Stimulated activated CD4-positive, alpha-beta T cell treated with anti-CD3 and anti-CD28 coated beads, Interleukin-4, amount 100 ng/mL, for 24 hours (primary cell): ENCODE measurements at regions not wholly inside any gene's neighbourhood (a gene's known extent, or its start where the extent isn't known, plus 50 kb on each side); places are given as distances from the start of the nearest gene placed in this dataset.
"Not testable (repeated sequence)": the region's sequence is repeated elsewhere in the genome, so short reads cannot be mapped to it uniquely, and the experiment has no call there.

Experiments
- DNase-seq: peaks from one replicate; pipeline ENCODE4 v3.0.0-alpha.2; 2020

DNA sequence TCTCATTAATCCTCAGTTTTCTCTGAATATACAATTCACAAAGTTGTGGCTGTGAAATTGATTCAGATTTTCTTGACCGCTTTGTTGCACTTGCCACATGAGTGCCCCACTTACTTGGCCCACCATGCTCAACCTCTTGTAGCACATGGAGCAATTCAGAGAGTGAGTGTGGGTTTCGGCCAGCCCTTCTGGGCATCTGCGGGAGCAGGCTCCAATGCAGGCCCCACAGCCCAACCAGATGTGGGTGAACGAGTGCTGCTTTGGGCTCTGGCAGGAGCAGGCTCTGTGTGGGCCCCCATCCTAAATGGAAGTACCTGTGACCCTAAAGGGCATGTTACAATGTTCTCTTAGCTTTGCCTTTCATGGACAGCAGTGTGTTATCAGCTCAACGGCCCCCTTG lies 2338.6 kb downstream of the LRRC4C start:
- DNase-seq: no peak

DNA sequence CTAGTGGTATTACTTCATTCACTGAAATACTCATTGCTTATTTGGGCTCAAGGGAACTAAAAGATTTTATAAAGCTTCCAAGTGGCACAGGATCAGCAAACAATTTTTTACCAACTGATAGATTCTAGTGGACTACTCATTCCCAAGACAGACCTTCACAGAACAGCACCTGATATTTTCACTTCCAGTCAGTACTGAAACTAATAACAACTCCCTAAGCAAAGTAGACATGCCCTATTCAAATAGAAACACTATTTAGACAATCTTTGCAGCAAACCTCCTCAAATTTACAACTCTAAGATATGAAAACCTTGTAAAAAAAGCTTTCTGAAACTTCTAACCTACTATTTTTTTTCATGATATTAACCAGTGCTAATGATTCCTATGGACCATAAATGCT lies 2345.8 kb downstream of the LRRC4C start:
- no peak for DNase-seq

DNA sequence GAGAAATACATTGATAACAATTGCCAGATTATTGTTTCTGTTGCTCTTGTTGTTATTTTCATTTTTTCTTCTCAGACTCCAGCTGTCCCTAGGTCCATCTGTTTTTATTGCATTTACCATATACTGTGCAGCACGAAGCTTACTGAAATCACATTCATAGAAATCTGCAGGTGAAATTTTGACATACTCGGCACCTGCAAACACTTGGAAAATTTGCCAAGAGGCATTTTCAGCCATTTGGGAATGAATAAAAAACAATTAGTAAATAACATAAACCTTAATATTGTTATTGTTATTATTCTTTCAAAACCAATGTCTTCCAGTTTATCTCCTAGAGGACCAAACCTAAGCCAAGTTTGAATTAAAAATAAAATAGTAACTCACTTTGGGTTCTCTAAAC lies 2357.2 kb downstream of the LRRC4C start:
- DNase-seq: no peak

DNA sequence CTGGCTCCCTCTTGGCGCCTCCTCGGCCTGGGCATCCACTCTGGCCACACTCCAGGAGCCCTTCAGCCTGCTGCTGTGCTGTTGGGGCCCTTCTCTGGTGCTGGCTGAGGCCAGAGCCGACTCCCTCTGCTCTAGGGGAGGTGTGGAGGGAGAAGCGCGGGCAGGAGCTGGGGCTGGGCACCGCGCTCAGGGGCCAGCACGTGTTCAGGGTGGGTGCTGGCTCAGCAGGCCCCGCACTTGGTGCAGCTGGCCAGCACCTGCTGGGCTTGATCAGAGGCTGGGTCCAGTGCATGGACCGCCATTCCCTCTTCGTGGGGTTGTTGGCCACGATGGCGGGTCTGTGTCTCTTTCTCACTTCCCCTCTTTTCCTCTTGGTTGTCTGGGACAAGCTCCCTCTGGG lies 2381.0 kb downstream of the LRRC4C start:
- DNase-seq: no peak

DNA sequence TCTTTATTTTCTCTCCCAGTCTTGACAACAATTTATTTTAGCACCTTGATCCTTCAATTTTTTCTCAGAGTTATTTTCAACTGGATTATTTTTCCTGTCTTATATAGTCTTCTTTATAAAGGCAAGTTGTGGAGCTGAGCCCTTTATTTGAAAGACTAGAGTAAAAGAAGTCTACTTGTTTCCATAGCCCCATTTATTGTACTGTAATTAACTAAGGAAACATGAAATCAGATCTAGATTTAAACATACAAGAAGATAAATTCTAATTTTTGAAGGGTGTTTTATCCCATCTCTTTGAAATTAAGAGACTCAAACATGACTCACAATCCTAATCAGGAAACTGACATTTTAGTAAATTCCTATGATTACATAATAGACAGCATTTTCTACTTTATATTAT lies 2421.8 kb downstream of the LRRC4C start:
- DNase-seq: no peak

DNA sequence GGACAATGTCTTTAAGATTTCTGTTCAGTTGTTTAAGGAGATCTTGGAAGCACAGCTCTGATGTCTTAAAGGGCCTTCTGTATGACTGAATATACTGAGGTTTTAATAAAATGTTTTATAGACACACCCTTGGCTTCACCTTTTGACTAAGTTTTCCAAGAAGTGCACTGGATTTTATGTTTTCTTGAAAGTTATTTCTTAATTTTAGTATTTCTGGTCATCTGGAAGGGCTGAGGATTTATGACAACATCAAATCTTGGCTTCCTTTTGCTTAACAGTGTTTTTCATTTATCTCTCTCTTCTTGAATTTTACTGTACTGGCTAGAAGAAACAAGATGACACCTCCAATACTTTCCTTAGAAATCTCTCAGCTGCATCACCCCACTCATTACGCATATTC lies 2423.4 kb downstream of the LRRC4C start:
- DNase-seq: no peak

DNA sequence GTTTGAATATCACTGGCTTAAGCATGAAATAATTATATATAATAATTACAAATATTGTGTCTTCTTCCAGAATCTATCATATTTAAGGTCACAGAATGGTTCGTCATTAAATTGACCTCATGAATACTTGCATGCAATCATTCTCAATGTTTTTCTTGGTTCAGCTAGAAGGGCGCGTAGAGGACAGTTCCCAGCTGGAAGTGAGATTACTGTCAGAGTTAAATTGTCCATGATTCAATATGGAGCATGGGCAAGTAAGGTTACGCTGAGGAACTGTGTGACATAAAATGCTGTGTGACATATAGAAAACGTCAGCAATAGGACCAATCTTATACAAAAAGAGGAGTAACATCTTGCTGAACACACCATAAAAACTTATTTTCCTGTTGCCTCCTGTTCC lies 2423.5 kb upstream of the RAG2 start:
- no peak for DNase-seq

DNA sequence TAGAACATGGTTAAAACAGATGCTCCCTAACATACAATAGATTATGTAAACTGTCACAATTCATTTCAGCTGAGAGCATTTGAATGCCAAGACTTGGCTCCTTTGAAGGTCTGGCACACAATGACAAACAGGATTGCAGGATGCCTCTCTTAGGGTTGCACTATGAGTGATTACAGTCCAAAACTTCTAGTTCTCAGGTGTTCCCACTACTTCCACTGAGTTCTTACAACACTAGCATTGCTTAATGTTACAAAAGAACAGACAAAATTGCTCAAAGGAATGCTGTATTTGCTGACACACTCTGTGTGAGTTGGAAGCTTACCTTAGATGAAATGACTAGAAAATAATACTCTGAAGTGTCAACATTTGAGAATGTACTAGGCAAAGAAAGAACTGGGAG lies 2413.8 kb upstream of the RAG2 start:
- DNase-seq: no peak

DNA sequence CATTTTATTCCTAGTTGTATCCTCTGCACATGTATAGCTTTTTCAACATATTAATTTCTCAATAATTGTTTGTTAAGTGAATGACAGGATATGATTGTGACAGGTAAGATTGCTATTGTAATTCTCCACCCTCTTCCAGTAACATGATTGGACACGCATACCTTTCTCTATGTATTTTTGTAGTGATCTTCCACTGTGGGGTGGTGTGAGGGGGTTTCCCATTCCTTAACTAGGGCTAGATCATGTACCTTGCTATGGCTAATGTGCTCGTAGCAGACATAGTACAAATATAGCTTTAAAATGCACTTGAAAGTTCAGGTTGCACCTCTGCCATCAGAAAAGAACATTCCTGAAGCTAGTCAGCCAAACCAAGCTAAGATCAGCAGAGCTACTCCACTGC lies 2392.8 kb upstream of the RAG2 start:
- DNase-seq: no peak

DNA sequence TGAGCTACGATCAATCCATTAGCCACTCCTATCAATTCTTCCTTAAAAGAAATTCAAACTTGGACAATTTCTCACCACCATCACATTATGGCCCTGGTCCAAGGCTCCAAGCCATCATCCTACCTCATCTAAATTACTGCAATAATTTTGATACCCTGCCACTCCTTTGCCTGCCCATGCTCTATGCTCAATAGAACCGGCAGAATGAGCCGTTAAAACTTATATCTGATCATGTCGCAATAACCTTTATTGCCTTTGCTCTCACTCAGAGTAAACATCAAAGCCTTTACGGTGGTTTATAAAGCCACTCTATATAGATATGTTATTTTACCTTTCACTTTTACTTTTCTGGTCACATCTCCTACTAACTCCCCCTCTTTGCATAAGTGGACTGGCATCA lies 2392.1 kb upstream of the RAG2 start:
- no peak for DNase-seq

DNA sequence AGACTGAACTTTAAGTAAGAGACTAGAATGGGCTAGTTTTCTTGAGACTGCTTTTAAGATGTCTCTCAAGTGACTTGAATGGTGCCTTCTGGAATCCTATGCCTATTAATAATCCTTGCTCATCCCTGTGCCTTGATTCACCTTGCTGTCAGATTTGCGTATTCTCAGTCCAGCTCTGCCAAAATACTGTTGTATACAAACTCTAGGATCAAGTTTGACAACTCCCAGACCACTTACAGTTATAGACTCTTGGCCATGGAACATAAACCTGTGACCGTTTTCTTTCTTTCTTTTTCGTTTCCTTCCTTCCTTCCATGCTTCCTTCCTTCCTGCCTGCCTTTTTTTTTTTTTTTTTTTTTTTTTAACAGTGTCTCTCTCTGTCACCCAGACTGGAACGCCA lies 2390.9 kb upstream of the RAG2 start:
- no peak for DNase-seq

DNA sequence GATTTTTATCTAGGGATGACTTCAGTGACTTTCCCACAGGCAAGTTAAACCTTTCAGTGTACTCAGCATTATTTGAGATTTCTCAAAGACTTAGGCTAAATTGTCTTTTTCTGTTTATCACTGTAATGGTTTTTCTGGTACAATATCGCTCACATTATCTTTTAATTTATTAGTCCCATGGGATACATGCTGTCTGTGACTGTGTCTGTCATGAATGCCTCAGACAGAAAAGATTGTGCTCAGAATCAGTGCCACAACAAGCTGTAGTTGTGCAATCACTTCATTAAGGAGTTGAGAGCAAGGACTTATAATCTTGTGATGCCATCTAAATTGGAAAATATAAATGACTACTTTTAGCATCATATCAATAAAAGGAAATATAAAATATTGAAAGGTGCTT lies 2374.2 kb upstream of the RAG2 start:
- no peak for DNase-seq

DNA sequence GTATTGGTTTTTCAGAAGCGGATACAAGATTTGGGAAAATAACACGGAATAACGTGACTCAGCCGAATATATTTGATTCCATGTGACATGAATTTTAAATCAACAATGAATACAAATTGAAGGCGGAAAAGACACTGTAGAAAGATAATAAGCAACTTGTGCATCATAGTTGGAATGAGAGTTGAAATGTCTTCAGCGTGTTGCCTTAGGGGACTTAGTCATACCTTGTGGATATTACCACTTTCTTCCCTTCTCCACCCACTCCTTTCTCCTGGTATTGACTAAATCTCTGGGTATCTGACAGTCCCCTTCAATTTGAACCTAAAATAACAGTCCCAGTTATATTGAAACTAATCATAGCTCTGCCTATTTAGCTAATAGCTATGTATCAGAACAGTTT lies 2373.1 kb upstream of the RAG2 start:
- no peak for DNase-seq

DNA sequence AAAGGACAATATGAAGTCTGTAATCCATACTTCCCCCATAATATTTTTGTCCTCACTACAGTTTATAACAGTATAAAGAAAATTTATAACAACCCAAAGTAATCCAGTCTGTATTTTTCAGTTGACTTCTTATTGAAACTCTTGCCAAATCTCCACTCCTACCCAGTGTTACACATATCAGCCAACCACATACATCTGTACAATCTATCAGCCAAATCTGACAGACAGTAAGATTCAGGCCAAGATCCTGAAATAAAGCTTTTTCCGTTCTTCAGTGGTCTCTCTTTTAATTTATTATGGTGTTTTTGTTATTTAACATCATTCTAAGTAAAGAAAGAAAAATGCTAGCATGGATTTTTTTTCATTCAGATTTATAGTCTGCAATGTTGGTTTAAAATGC lies 2370.9 kb upstream of the RAG2 start:
- no peak for DNase-seq

DNA sequence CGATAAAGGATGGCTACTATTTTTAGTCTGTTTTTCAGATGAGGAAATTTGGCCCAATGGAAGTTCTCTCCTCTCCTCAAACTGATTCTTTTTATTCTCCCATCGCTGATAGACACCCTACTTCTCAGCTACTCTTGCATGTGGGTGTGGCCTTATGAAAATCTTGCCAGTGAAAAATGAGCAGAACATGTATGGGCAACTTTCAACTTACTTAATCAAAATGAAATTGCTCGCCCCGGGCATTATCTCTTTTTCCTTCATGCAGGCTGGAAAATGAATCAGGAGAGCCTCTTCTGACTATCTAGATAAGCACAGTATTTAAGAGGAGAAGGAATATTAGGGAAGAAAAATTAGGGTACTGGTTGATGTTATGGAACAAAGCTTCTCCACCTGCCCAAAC lies 2354.7 kb upstream of the RAG2 start:
- DNase-seq: no peak

DNA sequence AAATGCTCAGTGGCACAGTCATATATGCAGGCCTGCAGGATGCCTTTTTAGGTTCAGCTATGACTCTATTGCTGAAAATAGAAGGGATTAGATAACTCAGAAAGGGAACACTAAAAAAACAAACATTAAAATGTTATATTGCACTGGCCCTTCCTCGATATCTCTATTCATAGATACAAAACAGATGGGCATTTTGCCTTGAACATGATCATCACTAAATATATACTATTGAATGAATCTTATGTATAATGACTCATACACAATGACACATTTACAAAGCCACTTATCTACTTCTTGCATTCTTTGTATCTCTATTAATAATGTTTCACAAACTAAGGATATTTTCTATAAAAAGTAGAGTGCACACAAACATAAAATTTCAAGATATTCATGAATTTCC lies 2352.8 kb upstream of the RAG2 start:
- DNase-seq: no peak

DNA sequence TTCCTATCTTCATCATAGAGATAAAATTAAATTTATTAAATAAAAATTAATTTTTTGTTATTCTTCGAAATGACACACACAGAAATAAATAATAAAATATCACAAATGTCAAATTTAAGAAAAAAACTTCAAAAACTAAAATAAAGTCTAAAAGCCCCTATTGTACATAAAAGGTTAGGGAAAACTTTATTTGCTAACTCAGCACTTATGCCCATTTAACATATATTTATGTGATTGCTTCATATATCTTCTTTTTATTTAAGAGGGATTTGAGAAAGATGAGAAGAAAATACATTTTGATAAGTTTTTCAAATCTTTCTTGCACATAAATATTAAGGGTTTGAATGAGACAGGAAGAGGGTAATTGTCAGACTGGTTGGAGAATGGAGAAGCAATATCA lies 2350.4 kb upstream of the RAG2 start:
- no peak for DNase-seq

DNA sequence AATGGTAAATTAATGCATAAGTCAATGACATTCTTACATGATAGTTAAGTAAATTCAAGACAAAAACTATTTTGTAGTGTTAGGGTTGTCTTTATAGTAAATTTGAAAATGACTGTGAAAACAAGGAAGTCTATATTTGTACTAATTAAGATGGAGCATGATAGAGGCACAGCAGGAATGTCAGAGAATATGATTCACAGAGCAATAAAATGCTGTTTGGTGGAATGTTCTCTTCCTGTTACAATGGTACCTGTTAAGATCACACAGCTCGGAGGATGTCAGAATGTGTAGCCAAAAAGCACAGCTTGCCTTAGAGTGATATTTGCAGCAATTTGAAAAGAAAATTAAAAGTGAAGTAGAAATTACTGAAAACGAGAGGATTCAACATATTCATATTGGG lies 2339.7 kb upstream of the RAG2 start:
- no peak for DNase-seq

DNA sequence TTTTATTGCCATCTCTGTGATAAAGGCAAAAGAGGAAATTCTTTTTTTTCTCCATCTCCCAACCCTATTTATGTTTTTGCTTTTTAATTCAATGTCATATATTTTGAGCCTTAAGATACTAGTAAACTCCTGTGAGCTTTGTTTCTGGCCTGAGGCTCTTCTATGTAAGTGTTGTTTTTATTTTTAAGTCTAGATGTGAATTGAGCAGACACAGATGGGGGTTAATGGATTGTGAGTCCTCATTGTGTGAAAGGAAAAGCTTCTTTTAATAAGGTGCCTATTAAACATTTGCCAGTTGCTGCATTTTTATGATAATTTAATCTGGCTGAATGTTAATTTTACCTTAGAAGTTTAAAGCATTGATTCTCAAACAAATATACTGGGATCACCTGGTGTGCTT lies 2337.9 kb upstream of the RAG2 start:
- DNase-seq: no peak

DNA sequence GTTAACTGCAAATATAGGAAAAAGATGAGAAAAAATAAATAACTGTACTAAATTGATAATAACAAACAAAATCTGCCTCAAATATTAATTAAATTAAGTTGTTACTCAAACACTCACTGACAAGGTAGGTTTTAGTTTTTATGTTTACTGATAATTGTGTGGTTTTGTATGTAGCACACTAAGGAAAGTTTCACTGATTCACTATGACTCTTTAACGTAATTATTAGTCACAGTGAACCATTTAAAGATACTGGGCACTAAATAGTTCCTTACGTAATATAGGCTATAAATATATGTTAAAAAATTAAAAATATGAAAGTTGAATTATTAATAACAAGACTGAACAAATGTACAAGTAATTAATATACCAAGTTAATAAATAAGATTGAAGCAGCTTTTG lies 2330.0 kb upstream of the RAG2 start:
- no peak for DNase-seq

DNA sequence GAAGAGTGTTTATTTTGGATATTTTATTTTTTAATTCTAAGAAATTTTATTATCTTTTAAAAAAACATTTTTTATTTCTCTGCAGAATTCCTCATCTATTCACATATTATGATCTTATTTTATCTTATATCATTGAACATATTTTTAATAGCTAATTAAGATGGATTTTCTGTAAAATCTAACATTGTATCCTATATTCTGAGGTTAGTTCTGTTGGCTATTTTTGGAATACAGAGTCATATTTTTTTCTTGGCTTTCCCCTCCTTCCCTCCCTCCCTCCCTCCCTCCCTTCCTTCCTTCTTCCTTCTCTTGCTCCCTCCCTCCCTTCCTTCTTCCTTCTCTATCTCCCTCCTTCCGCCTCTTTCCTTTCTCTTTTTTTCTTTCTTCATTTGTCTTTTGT lies 2326.6 kb upstream of the RAG2 start:
- no peak for DNase-seq

DNA sequence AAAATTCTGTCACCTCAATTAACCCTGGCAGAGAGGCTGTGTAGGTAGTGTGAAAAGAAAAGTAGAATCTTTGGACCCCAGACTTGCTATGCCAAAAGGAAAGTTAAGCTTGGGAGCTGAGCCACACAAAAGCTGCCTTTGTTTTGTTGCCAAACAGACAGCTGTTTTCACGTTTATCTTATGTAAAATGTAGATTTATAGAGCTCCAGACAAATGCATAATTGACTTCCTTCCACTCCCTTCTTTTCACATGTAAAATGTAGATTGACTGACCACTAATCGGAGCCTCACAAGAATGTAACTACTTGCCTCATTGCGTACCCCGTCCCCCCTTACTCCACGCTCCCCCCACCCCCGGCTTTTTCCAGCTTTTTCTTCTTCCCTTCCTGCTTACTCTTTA lies 2302.2 kb upstream of the RAG2 start:
- no peak for DNase-seq

DNA sequence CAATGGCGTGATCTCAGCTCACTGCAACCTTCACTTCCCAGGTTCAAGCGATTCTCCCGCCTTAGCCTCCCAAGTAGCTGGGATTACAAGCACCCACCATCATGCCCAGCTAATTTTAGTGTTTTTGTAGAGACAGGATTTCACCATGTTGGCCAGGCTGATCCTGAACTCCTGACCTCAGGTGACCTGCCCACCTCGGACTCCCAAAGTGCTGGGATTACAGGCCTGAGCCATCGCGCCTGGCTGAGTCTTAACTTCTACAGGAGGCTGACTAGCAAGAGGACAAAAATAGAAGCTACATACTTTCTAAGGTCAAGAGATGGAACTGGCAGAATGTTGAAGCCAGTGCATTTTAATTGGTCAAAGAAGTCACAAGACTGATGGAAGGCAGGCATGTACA lies 2296.2 kb upstream of the RAG2 start:
- not testable (repeated sequence) for DNase-seq

DNA sequence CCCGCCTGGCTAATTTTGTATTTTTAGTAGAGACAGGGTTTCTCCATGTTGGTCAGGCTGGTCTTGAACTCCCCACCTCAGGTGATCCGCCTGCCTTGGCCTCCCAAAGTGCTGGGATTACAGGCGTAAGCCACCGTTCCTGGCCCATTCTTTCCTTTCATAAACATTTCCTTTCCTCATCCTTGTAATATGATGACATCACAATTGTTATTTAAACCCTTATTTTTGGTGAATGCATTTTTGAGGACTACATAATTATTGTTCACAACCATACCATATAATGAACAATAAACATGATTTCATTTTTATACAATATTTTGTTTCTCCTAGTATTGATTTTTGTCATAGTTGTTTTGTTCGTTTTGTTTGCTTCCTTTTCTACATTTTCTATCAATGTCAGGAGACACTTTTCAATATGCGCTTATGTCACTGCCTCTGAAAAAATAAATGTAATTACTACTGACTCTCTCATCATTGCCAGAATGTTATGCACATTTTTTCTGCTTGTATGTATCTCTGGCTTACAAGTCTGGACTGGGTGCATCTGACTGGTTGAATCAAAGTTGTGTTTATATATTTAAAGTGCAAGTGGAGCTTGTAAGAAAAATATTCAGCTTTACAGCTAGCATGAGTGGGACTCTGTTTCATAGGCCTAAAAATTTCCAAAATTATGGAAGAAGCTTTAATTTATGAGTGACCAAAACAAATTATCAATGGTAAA lies 2286.3 kb upstream of the RAG2 start:
- DNase-seq: no peak

DNA sequence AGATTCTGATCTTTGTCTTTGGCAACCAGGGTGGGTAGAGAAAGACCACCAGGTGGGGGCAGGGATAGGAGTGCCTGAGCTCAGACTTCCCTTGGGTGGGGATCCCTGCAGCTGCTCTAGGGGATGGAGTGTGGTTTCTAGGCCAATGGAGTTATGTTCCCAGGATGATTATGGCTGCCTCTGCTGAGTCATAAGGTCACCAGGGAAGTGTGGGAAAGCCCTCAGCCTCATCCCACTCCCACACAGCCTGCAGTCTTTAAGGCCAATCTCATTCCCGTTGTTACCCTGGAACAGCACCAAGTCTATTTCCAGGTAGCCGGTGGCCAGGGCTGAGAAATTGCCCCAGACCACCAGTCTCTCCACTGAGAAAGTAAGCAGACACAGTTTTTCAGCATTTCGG lies 2269.3 kb upstream of the RAG2 start:
- DNase-seq: no peak

DNA sequence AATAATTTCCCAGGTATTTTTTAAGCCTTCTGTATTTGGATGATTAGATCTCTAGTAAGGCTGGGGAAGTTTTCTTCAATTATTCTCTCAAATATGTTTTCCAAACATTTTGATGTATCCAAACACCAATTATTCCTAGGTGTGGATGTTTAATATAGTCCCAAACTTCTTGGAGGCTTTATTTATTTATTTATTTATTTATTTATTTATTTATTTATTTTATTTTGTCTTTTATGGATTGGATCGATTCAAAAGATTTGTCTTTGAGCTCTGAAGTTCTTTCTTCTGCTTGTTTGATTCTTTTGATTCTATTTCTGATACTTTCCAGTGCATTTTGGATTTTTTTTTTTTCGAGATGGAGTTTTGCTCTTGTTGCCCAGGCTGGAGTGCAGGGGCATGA lies 2267.9 kb upstream of the RAG2 start:
- no peak for DNase-seq
